Retinal pigment epithelial cell (primary cell): ENCODE measurements at regions not wholly inside any gene's neighbourhood (a gene's known extent, or its start where the extent isn't known, plus 50 kb on each side); places are given as distances from the start of the nearest gene placed in this dataset.

ENCODE experiments used
- DNase-seq: peaks from one replicate; pipeline ENCODE4 v3.0.0-alpha.2; 2010; ENCODE audit warnings: low read depth
- H3K4me3 ChIP-seq: 2 replicates; pipeline ENCODE4 v1.5.1; 2011; ENCODE audit warnings: mild to moderate bottlenecking, low read length, control low read depth, moderate library complexity
- CTCF ChIP-seq: conservative IDR thresholded peaks from 2 replicates; pipeline ENCODE4 v1.5.1; 2011; ENCODE audit warnings: low read depth, low read length, control low read depth, inconsistent platforms

GRCh38 chr2:107772353-107772752 is 54.3 kb upstream of the RGPD4 start:
- no peak for DNase-seq
- TF ChIP-seq CTCF, result no peak
- no peak overlapping the region for H3K4me3 ChIP-seq

GRCh38 chr2:107775211-107775610 is 51.5 kb upstream of the RGPD4 start:
- H3K4me3 ChIP-seq, result no peak overlapping the region
- no peak for DNase-seq
- TF ChIP-seq CTCF, result no peak

GRCh38 chr2:107775791-107776190 is 50.9 kb upstream of the RGPD4 start:
- no peak for DNase-seq
- TF ChIP-seq CTCF, result no peak
- no peak overlapping the region for H3K4me3 ChIP-seq

- no peak for TF ChIP-seq CTCF
- DNase-seq, result no peak
These were observed 50.3 kb upstream of the RGPD4 start for GRCh38 chr2:107776362-107776761.

More at GRCh38 chr2:107776362-107776761, 50.3 kb upstream of the RGPD4 start:
- no peak overlapping the region for H3K4me3 ChIP-seq
